GM13977 (cell line): ENCODE measurements at regions not wholly inside any gene's neighbourhood (a gene's known extent, or its start where the extent isn't known, plus 50 kb on each side); places are given as distances from the start of the nearest gene placed in this dataset.

Experiments used
- DNase-seq: peaks from one replicate; pipeline ENCODE4 v3.0.0; 2012; ENCODE audit warnings: low spot score
- CTCF ChIP-seq: IDR thresholded peaks from 2 replicates; pipeline ENCODE4 v1.5.1; 2012; ENCODE audit warnings: mild to moderate bottlenecking, control low read depth; ENCODE audit not compliant: insufficient read depth; ENCODE audit errors: extremely low read depth, missing control alignments
- in situ Hi-C: fragments of 300-500 bp; cut with MboI; formaldehyde crosslinking; loops from one replicate; pipeline ENCODE4 v1.12.0; 2022; ENCODE audit warnings: low sequenced_read_pairs, low pct_unique_long_range_greater_than_20kb, mixed read lengths, inconsistent platforms; ENCODE audit not compliant: unreplicated experiment

- DNase-seq, result no peak
- in situ Hi-C loops, result no loop called here
- no peak for TF ChIP-seq CTCF
These were observed 381.8 kb downstream of the MAFB start for GRCh38 chr20:40307268-40307667.

GRCh38 chr20:40305303-40305702 lies 383.7 kb downstream of the MAFB start:
- no peak for TF ChIP-seq CTCF
- in situ Hi-C loops, result no loop called here
- no peak for DNase-seq

GRCh38 chr20:40304119-40304613 lies 384.9 kb downstream of the MAFB start:
- DNase-seq, result no peak
- in situ Hi-C loops, result no loop called here
- no peak for TF ChIP-seq CTCF

GRCh38 chr20:40294747-40295146 lies 394.3 kb downstream of the MAFB start:
- no peak for DNase-seq
- TF ChIP-seq CTCF, result no peak
- in situ Hi-C loops, result no loop called here

GRCh38 chr20:40294175-40294574 lies 394.9 kb downstream of the MAFB start:
- TF ChIP-seq CTCF, result no peak
- DNase-seq, result no peak

GRCh38 chr20:40293740-40294139 lies 395.3 kb downstream of the MAFB start:
- DNase-seq, result no peak
- in situ Hi-C loops, result no loop called here
- no peak for TF ChIP-seq CTCF

More at GRCh38 chr20:40294175-40294574, 394.9 kb downstream of the MAFB start:
- in situ Hi-C loops, result no loop called here
